ENCODE measurements at regions not wholly inside any gene's neighbourhood (a gene's known extent, or its start where the extent isn't known, plus 50 kb on each side); places are given as distances from the start of the nearest gene placed in this dataset.

GRCh38 chr4:58368221-58368620 lies 1258.0 kb upstream of the IGFBP7 start:
- no peaks in the 10 kb centered on the region for H3K9me2 ChIP-seq (replicated peaks; ENCODE audit: control insufficient read depth, low read length)
- H4K20me1 ChIP-seq (ENCODE audit: control insufficient read depth, insufficient read depth, low read depth, low read length) = no peaks in the 10 kb centered on the region
- no peaks in the 10 kb centered on the region for H3F3A ChIP-seq (ENCODE audit: control insufficient read depth, insufficient read depth)
- H3K36me3 ChIP-seq (ENCODE audit: control insufficient read depth, low read length) = no peaks in the 10 kb centered on the region
- no peaks in the 10 kb centered on the region for H3K4me1 ChIP-seq (ENCODE audit: control insufficient read depth, low read length)
- TF ChIP-seq EZH2phosphoT487 (IDR thresholded peaks at IDR 0.05; ENCODE audit: borderline replicate concordance, low read length) = no peak
- no peak for TF ChIP-seq CTCF (IDR thresholded peaks at IDR 0.05; ENCODE audit: low read depth, low read length, poor library complexity, severe bottlenecking)
- H3K4me3 ChIP-seq (ENCODE audit: low read length) = no peak overlapping the region
- no peaks in the 10 kb centered on the region for H3K27me3 ChIP-seq (ENCODE audit: control insufficient read depth, low read length)
- H3K4me2 ChIP-seq (ENCODE audit: low read length) = no peak overlapping the region
- no peaks in the 10 kb centered on the region for H3K79me2 ChIP-seq (ENCODE audit: control insufficient read depth, low read length)
- H3K9me3 ChIP-seq (ENCODE audit: control insufficient read depth, insufficient read depth, low read length) = no peaks in the 10 kb centered on the region; the same call in 1 of the 2 replicates
- no peak overlapping the region for H3K27ac ChIP-seq (ENCODE audit: low read depth, low read length)

- no peaks in the 10 kb centered on the region for H3K36me3 ChIP-seq (ENCODE audit: control insufficient read depth, low read length)
- no peak overlapping the region for H3K27ac ChIP-seq (ENCODE audit: low read depth, low read length)
- TF ChIP-seq CTCF (IDR thresholded peaks at IDR 0.05; ENCODE audit: low read depth, low read length, poor library complexity, severe bottlenecking) (no peak), EZH2phosphoT487 (IDR thresholded peaks at IDR 0.05; ENCODE audit: borderline replicate concordance, low read length) (no peak)
- peaks cover 11% of the 10 kb centered on the region; the same call in 1 of the 2 replicates for H3K9me3 ChIP-seq (ENCODE audit: control insufficient read depth, insufficient read depth, low read length)
- H3K79me2 ChIP-seq (ENCODE audit: control insufficient read depth, low read length) = no peaks in the 10 kb centered on the region
- no peaks in the 10 kb centered on the region for H3K27me3 ChIP-seq (ENCODE audit: control insufficient read depth, low read length)
- no peaks in the 10 kb centered on the region for H3K9me2 ChIP-seq (replicated peaks; ENCODE audit: control insufficient read depth, low read length)
- no peaks in the 10 kb centered on the region for H4K20me1 ChIP-seq (ENCODE audit: control insufficient read depth, insufficient read depth, low read depth, low read length)
- no peaks in the 10 kb centered on the region for H3F3A ChIP-seq (ENCODE audit: control insufficient read depth, insufficient read depth)
- H3K4me3 ChIP-seq (ENCODE audit: low read length) = no peak overlapping the region
- H3K4me1 ChIP-seq (ENCODE audit: control insufficient read depth, low read length) = no peaks in the 10 kb centered on the region
- no peak overlapping the region for H3K4me2 ChIP-seq (ENCODE audit: low read length)
Observed at GRCh38 chr4:58360354-58361133, 1250.4 kb upstream of the IGFBP7 start.

- H3K4me2 ChIP-seq (ENCODE audit: low read length) = no peak overlapping the region
- no peaks in the 10 kb centered on the region for H4K20me1 ChIP-seq (ENCODE audit: control insufficient read depth, insufficient read depth, low read depth, low read length)
- H3K27me3 ChIP-seq (ENCODE audit: control insufficient read depth, low read length) = no peaks in the 10 kb centered on the region
- no peaks in the 10 kb centered on the region for H3K36me3 ChIP-seq (ENCODE audit: control insufficient read depth, low read length)
- no peaks in the 10 kb centered on the region for H3F3A ChIP-seq (ENCODE audit: control insufficient read depth, insufficient read depth)
- TF ChIP-seq EZH2phosphoT487 (IDR thresholded peaks at IDR 0.05; ENCODE audit: borderline replicate concordance, low read length) (no peak), CTCF (IDR thresholded peaks at IDR 0.05; ENCODE audit: low read depth, low read length, poor library complexity, severe bottlenecking) (no peak)
- H3K9me2 ChIP-seq (replicated peaks; ENCODE audit: control insufficient read depth, low read length) = no peaks in the 10 kb centered on the region
- H3K79me2 ChIP-seq (ENCODE audit: control insufficient read depth, low read length) = no peaks in the 10 kb centered on the region
- H3K4me3 ChIP-seq (ENCODE audit: low read length) = no peak overlapping the region
- no peaks in the 10 kb centered on the region for H3K4me1 ChIP-seq (ENCODE audit: control insufficient read depth, low read length)
- H3K27ac ChIP-seq (ENCODE audit: low read depth, low read length) = no peak overlapping the region
- H3K9me3 ChIP-seq (ENCODE audit: control insufficient read depth, insufficient read depth, low read length) = peaks cover 11% of the 10 kb centered on the region; the same call in 1 of the 2 replicates
Observed at GRCh38 chr4:58359590-58359989, 1249.4 kb upstream of the IGFBP7 start.

All from DOHH2 (cell line).